Small intestine (tissue), 7 donors: ENCODE measurements at regions not wholly inside any gene's neighbourhood (a gene's known extent, or its start where the extent isn't known, plus 50 kb on each side); places are given as distances from the start of the nearest gene placed in this dataset.
"Not testable (repeated sequence)": the region's sequence is repeated elsewhere in the genome, so short reads cannot be mapped to it uniquely, and the experiment has no call there.

ENCODE experiments used
- DNase-seq, 2 donors: peaks; one replicate each; pipeline versions ENCODE4 v3.0.0 to v3.0.0-alpha.2; 2013
- FAIRE-seq: peaks from 2 replicates; lab custom pipeline; 2012; peaks lifted over from hg19 to GRCh38; lab: Jason Lieb, UNC
- H3K27ac ChIP-seq, 3 donors: one replicate each; pipeline ENCODE4 v1.5.1; 2013; ENCODE audit warnings: low read length in 2 of 3, mild to moderate bottlenecking in 2 of 3, control low read depth in 1 of 3, inconsistent platforms in 1 of 3, low read depth in 1 of 3, moderate library complexity in 1 of 3
- H3K27me3 ChIP-seq, 3 donors: one replicate each; pipeline ENCODE4 v1.6.1; 2013; ENCODE audit warnings: low read length in 3 of 3, inconsistent platforms in 1 of 3; ENCODE audit not compliant: control insufficient read depth in 3 of 3, insufficient read depth in 3 of 3
- H3K36me3 ChIP-seq, 3 donors: one replicate each; pipeline ENCODE4 v1.6.1; 2013; ENCODE audit warnings: low read length in 3 of 3, inconsistent platforms in 1 of 3, low read depth in 1 of 3, mild to moderate bottlenecking in 1 of 3, moderate library complexity in 1 of 3; ENCODE audit not compliant: control insufficient read depth in 3 of 3, insufficient read depth in 2 of 3
- H3K4me1 ChIP-seq, 3 donors: one replicate each; pipeline ENCODE4 v1.6.1; 2013; ENCODE audit warnings: low read length in 2 of 3, inconsistent platforms in 1 of 3, low read depth in 1 of 3, mild to moderate bottlenecking in 1 of 3, moderate library complexity in 1 of 3; ENCODE audit not compliant: control insufficient read depth in 3 of 3, insufficient read depth in 2 of 3
- H3K4me3 ChIP-seq, 3 donors: one replicate each; pipeline ENCODE4 v1.5.1; 2013; ENCODE audit warnings: low read length in 3 of 3, control low read depth in 1 of 3, inconsistent platforms in 1 of 3, low read depth in 1 of 3, mild to moderate bottlenecking in 1 of 3, moderate library complexity in 1 of 3
- H3K9me3 ChIP-seq, 2 donors: one replicate each; pipeline ENCODE4 v1.6.1; 2013; ENCODE audit warnings: low read depth in 1 of 2, low read length in 1 of 2; ENCODE audit not compliant: control insufficient read depth in 2 of 2, insufficient read depth in 1 of 2
- WGBS, 3 donors: extraction: QIAGEN DNeasy Blood & Tissue Kit; methylation state at CpG; one replicate each; pipeline ENCODE4 v1.1.7; 2013; 5-methylcytosine and 5-hydroxymethylcytosine counted together
- donor health status: healthy with polysubstance abuse.
- donor health status: control.
- donor health status: control.
- donor health status: Bipolar disorder and iron deficiency.
- donor health status: healthy.

DNA sequence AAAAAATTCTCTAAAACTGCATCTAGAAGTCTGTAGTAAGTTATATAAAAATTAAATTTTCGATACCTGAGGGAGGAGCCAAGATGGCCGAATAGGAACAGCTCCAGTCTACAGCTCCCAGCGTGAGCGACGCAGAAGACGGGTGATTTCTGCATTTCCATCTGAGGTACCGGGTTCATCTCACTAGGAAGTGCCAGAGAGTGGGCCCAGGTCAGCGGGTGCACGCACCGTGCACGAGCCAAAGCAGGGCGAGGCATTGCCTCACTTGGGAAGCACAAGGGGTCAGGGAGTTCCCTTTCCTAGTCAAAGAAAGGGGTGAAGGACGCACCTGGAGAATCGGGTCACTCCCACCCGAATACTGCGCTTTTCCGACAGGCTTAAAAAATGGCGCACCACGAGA is 62.9 kb upstream of the SEMA3D start:
- not testable (repeated sequence) for H3K36me3 ChIP-seq, FAIRE-seq, H3K9me3 ChIP-seq, H3K27me3 ChIP-seq, DNase-seq, H3K4me3 ChIP-seq, H3K27ac ChIP-seq, H3K4me1 ChIP-seq
- WGBS, 3 donors: 93 to 95% (median 94%) methylated on average over 19 of the region's 19 CpGs

DNA sequence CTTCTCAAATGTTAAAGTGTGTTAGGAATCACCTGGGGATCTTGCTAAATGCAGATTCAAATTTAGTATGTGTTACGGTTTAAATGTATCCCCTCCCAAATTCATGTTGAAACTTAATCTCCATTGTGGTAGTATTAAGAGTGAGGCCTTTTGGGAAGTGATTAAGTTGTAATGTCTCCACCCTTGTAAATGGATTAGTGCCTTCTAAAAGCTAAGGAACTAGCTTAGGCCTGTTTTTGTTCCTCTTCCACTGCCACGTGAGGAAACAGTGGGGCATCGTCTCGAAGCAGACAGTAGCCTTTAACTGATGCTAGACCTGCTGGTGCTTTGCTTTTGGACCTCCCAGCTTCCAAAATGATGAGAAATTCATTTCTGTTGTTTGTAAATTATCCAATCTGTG is 52.3 kb upstream of the SEMA3D start:
- H3K27ac ChIP-seq: no peak overlapping the region
- H3K27me3 ChIP-seq: no peaks in the 10 kb centered on the region
- no peaks in the 10 kb centered on the region for H3K4me1 ChIP-seq
- H3K36me3 ChIP-seq: no peaks in the 10 kb centered on the region
- 77 to 90% (median 87%) methylated on average over 4 of the region's 4 CpGs for WGBS, 3 donors
- no peak overlapping the region for H3K4me3 ChIP-seq
- DNase-seq: no peak
- FAIRE-seq: no peak
- H3K9me3 ChIP-seq: no peaks in the 10 kb centered on the region

DNA sequence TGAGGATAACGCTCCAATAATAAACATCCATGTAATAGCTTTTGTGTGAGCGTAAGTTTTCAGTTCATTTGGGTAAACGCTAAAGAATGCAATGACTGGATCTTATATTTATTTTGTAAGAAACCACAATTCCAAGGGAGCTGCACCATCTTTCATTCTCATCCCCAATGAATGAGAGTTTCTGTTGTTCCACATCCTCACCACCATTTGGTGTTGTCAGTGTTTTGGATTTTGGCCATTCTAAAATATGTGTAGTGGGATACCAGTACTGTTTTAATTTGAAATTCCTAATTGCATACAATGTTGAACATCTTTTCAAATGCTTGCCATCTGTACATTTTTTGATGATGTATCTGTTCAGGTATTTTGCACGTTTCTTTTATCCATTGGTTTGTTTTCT is 50.9 kb upstream of the SEMA3D start:
- H3K27ac ChIP-seq: no peak overlapping the region
- no peak overlapping the region for H3K4me3 ChIP-seq
- H3K9me3 ChIP-seq: no peaks in the 10 kb centered on the region
- no peaks in the 10 kb centered on the region for H3K36me3 ChIP-seq
- no peaks in the 10 kb centered on the region for H3K27me3 ChIP-seq
- DNase-seq (no peak), FAIRE-seq (no peak)
- no peaks in the 10 kb centered on the region for H3K4me1 ChIP-seq
- 72 to 82% (median 77%) methylated on average over 4 of the region's 4 CpGs for WGBS, 3 donors
